Uterus (tissue), 2 donors: ENCODE measurements at regions not wholly inside any gene's neighbourhood (a gene's known extent, or its start where the extent isn't known, plus 50 kb on each side); places are given as distances from the start of the nearest gene placed in this dataset.

Source experiments
- CTCF ChIP-seq, 4 experiments: fragments of 200-600 bp in 2 of 4; fragments of 450-650 bp in 2 of 4; sonication (generic) in 2 of 4; IDR thresholded peaks; one replicate each; pipeline ENCODE4 v1.5.1; 2016 to 2019; ENCODE audit warnings: antibody characterized with exemption in 4 of 4, mild to moderate bottlenecking in 2 of 4, moderate library complexity in 1 of 4
- POLR2A ChIP-seq, 2 donors: fragments of 450-650 bp; IDR thresholded peaks; one replicate each; pipeline ENCODE4 v1.6.1; 2016; ENCODE audit warnings: antibody characterized with exemption in 2 of 2, mild to moderate bottlenecking in 1 of 2, moderate library complexity in 1 of 2

GRCh38 chr14:83023369-83023768 is 1489.7 kb upstream of the SEL1L start:
- TF ChIP-seq CTCF (IDR thresholded peaks at IDR 0.05) (no peak), POLR2A (IDR thresholded peaks at IDR 0.05) (no peak)
